AG09309 (cell line): ENCODE measurements at regions not wholly inside any gene's neighbourhood (a gene's known extent, or its start where the extent isn't known, plus 50 kb on each side); places are given as distances from the start of the nearest gene placed in this dataset.

ENCODE experiments used
- DNase-seq: peaks from one replicate; pipeline ENCODE4 v3.0.0-alpha.2; 2010; ENCODE audit warnings: low read depth
- H3K4me3 ChIP-seq: 2 replicates; pipeline ENCODE4 v1.5.1; 2011; ENCODE audit warnings: mild to moderate bottlenecking, low read depth, low read length, moderate library complexity; ENCODE audit not compliant: control insufficient read depth
- CTCF ChIP-seq: IDR thresholded peaks from 2 replicates; pipeline ENCODE4 v1.5.1; 2011; ENCODE audit warnings: mild to moderate bottlenecking, low read depth, low read length, inconsistent platforms; ENCODE audit not compliant: insufficient read depth, control insufficient read depth; ENCODE audit errors: missing control alignments

GRCh38 chr3:156620901-156621300 is 53.5 kb upstream of the TIPARP start:
- no peak for TF ChIP-seq CTCF
- H3K4me3 ChIP-seq, result no peak overlapping the region
- DNase-seq, result no peak

DNA sequence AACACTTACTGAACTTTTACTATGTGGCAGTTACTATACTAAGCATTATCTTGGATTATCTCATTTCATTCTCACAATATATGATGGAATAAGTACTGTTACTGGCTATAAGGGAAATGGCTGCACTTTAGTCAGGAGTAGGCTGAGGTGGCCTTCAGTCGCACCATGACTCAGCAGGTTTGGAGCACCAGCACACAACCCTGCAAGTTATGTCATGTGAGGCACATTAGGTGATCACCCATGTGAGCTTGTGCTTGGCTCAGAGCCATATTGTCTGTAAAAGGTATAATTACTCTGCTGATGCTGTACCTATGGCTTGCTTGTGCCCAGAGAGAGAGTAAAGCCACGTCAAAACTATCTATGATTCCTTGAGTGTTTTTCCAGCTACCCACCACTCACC is 54.1 kb upstream of the TIPARP start:
- no peak overlapping the region for H3K4me3 ChIP-seq
- TF ChIP-seq CTCF, result no peak

DNA sequence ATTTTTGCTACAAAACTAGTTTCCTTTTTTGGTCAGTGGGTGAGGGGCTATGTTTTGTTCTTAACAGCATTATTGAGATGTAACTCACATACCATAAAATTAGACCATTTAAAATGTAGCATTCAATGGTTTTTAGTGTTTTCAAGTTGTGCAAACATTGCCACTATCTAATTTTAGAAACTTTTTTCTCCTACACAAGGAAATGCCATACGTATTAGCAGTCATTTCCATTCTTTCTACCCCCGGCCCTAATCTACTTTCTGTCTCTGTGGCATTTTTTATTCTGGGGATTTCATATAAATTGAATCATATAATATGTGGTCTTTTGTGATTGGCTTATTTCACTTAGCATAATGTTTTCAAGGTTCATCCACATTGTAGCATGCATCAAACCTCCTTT is 55.0 kb upstream of the TIPARP start:
- DNase-seq, result no peak
- no peak for TF ChIP-seq CTCF
- H3K4me3 ChIP-seq, result no peak overlapping the region

More for the DNA sequence above, 54.1 kb upstream of the TIPARP start:
- DNase-seq, result no peak

- DNase-seq, result no peak
- no peak for TF ChIP-seq CTCF
Observed at GRCh38 chr3:156617781-156618180, 56.6 kb upstream of the TIPARP start.

GRCh38 chr3:156617145-156617544 is 57.2 kb upstream of the TIPARP start:
- H3K4me3 ChIP-seq, result no peak overlapping the region
- TF ChIP-seq CTCF, result no peak
- DNase-seq, result no peak

More at GRCh38 chr3:156617781-156618180, 56.6 kb upstream of the TIPARP start:
- H3K4me3 ChIP-seq, result no peak overlapping the region

GRCh38 chr3:156615592-156616173 is 58.7 kb upstream of the TIPARP start:
- no peak for DNase-seq
- no peak for TF ChIP-seq CTCF

More at GRCh38 chr3:156615592-156616173, 58.7 kb upstream of the TIPARP start:
- H3K4me3 ChIP-seq, result no peak overlapping the region
